Trophoblast cell (in vitro differentiated cells and primary cell): ENCODE measurements at regions not wholly inside any gene's neighbourhood (a gene's known extent, or its start where the extent isn't known, plus 50 kb on each side); places are given as distances from the start of the nearest gene placed in this dataset.
"Not testable (repeated sequence)": the region's sequence is repeated elsewhere in the genome, so short reads cannot be mapped to it uniquely, and the experiment has no call there.

Source experiments
- DNase-seq, 2 donors: peaks; one replicate each; pipeline ENCODE4 v3.0.0-alpha.2; 2016
- H2AFZ ChIP-seq: 2 replicates; pipeline ENCODE4 v1.6.1; 2013; ENCODE audit warnings: low read length, moderate library complexity, mild to moderate bottlenecking; ENCODE audit not compliant: insufficient read depth, poor library complexity
- H2AK5ac ChIP-seq: 2 replicates; pipeline ENCODE4 v1.6.1; 2013; ENCODE audit warnings: mild to moderate bottlenecking, low read length
- H2BK120ac ChIP-seq: 2 replicates; pipeline ENCODE4 v1.6.1; 2013; ENCODE audit warnings: low read length, mild to moderate bottlenecking, moderate library complexity; ENCODE audit not compliant: insufficient read depth, poor library complexity
- H2BK12ac ChIP-seq: 2 replicates; pipeline ENCODE4 v1.6.1; 2013; ENCODE audit warnings: mild to moderate bottlenecking, low read length, moderate library complexity
- H2BK5ac ChIP-seq: 2 replicates; pipeline ENCODE4 v1.6.1; 2013; ENCODE audit warnings: low read length, low read depth, moderate library complexity, mild to moderate bottlenecking; ENCODE audit not compliant: poor library complexity
- H3K14ac ChIP-seq: 2 replicates; pipeline ENCODE4 v1.6.1; 2013; ENCODE audit warnings: mild to moderate bottlenecking, low read length
- H3K18ac ChIP-seq: 2 replicates; pipeline ENCODE4 v1.6.1; 2013; ENCODE audit warnings: mild to moderate bottlenecking, low read length
- H3K23ac ChIP-seq: 2 replicates; pipeline ENCODE4 v1.6.1; 2013; ENCODE audit warnings: low read length
- H3K27ac ChIP-seq: 2 replicates; pipeline ENCODE4 v1.5.1; 2013; ENCODE audit warnings: low read depth, mild to moderate bottlenecking, inconsistent platforms, low read length, moderate library complexity
- H3K27me3 ChIP-seq: 2 replicates; pipeline ENCODE4 v1.6.1; 2013; ENCODE audit warnings: inconsistent platforms, mild to moderate bottlenecking, low read length, moderate library complexity; ENCODE audit not compliant: insufficient read depth
- H3K36me3 ChIP-seq, 2 experiments: 1 replicate in 1 of 2; 2 replicates in 1 of 2; pipeline ENCODE4 v1.6.1; 2013; ENCODE audit warnings: low read length in 2 of 2, mild to moderate bottlenecking in 2 of 2, moderate library complexity in 1 of 2; ENCODE audit not compliant: insufficient read depth in 2 of 2, control insufficient read depth in 1 of 2
- H3K4ac ChIP-seq: 2 replicates; pipeline ENCODE4 v1.6.1; 2013; ENCODE audit warnings: low read depth, mild to moderate bottlenecking, low read length, moderate library complexity
- H3K4me1 ChIP-seq, 2 experiments: 1 replicate in 1 of 2; 2 replicates in 1 of 2; pipeline ENCODE4 v1.6.1; 2013; ENCODE audit warnings: low read length in 2 of 2, mild to moderate bottlenecking in 2 of 2, moderate library complexity in 1 of 2; ENCODE audit not compliant: insufficient read depth in 2 of 2, control insufficient read depth in 1 of 2
- H3K4me2 ChIP-seq: 2 replicates; pipeline ENCODE4 v1.6.1; 2013; ENCODE audit warnings: inconsistent platforms, mild to moderate bottlenecking, low read length, moderate library complexity
- H3K4me3 ChIP-seq: 2 replicates; pipeline ENCODE4 v1.5.1; 2013; ENCODE audit warnings: mild to moderate bottlenecking, low read depth, low read length, inconsistent platforms
- H3K79me1 ChIP-seq: one replicate; pipeline ENCODE4 v1.6.1; 2013; ENCODE audit warnings: low read length
- H3K79me2 ChIP-seq: 2 replicates; pipeline ENCODE4 v1.6.1; 2013; ENCODE audit warnings: low read length, mild to moderate bottlenecking; ENCODE audit not compliant: control insufficient read depth, insufficient read depth, poor library complexity
- H3K9ac ChIP-seq: 2 replicates; pipeline ENCODE4 v1.6.1; 2013; ENCODE audit warnings: mild to moderate bottlenecking, low read length
- H3K9me3 ChIP-seq: 2 replicates; pipeline ENCODE4 v1.6.1; 2013; ENCODE audit warnings: low read depth, mild to moderate bottlenecking, control low read depth, inconsistent platforms, low read length; ENCODE audit not compliant: insufficient read depth
- H4K12ac ChIP-seq: 2 replicates; pipeline ENCODE4 v1.6.1; 2013; ENCODE audit warnings: low read depth, mild to moderate bottlenecking, low read length, moderate library complexity
- H4K8ac ChIP-seq: 2 replicates; pipeline ENCODE4 v1.6.1; 2013; ENCODE audit warnings: low read depth, mild to moderate bottlenecking, low read length, moderate library complexity
- H4K91ac ChIP-seq: one replicate; pipeline ENCODE4 v1.6.1; 2013; ENCODE audit warnings: low read depth, mild to moderate bottlenecking, low read length, moderate library complexity
- WGBS: extraction: QIAGEN DNeasy Blood & Tissue Kit; methylation state at CpG from one replicate; pipeline ENCODE4 v1.1.7; 2013; ENCODE audit warnings: missing lambda C conversion rate; ENCODE audit not compliant: insufficient read length, insufficient coverage; ENCODE audit errors: extremely low coverage; 5-methylcytosine and 5-hydroxymethylcytosine counted together

- no CpG with 5 or more reads among the region's 3 CpGs for WGBS
- Histone ChIP-seq H4K91ac (no peak overlapping the region), H3K18ac (no peak overlapping the region), H3K9me3 (no peaks in the 10 kb centered on the region), H4K12ac (no peak overlapping the region), H3K27me3 (no peaks in the 10 kb centered on the region), H4K8ac (no peak overlapping the region), H3K23ac (no peak overlapping the region), H3K14ac (no peak overlapping the region), H3K4me2 (no peak overlapping the region), H2BK5ac (no peak overlapping the region), H2BK120ac (no peak overlapping the region), H3K4me3 (no peak overlapping the region), H3K36me3 (no peaks in the 10 kb centered on the region), H2AK5ac (no peak overlapping the region), H2BK12ac (no peak overlapping the region), H3K79me1 (no peaks in the 10 kb centered on the region), H2AFZ (no peak overlapping the region), H3K4ac (no peak overlapping the region), H3K9ac (no peak overlapping the region), H3K79me2 (no peaks in the 10 kb centered on the region), H3K4me1 (no peaks in the 10 kb centered on the region), H3K27ac (no peak overlapping the region)
- no peak for DNase-seq
These were observed 163.6 kb upstream of the GRM7 start for GRCh38 chr3:6697285-6697684.

DNA sequence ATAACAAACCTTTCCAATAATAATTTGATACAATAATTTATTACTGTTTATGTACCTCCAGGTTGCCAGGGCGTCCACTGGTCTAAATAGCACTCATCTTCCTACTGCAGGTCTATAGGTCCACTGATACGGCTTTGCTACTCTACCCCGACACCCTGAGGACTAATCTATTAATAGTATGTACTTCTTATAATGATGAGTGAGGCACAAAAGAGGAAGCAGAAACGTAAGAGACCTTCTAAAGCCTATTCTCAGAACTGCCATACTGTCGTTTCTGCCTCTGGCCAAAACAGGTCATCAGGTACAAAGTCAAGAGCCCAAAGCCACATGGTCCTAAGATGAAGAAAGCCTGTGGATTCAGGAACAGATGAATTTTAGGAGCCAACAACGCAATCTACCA, 163.2 kb upstream of the GRM7 start:
- H3K79me1 ChIP-seq = no peaks in the 10 kb centered on the region
- no peaks in the 10 kb centered on the region for H3K36me3 ChIP-seq
- H3K4me1 ChIP-seq = no peaks in the 10 kb centered on the region
- no peak overlapping the region for H3K23ac ChIP-seq
- no peaks in the 10 kb centered on the region for H3K27me3 ChIP-seq
- no peak overlapping the region for H4K91ac ChIP-seq
- no peak for DNase-seq
- H3K4ac ChIP-seq = no peak overlapping the region
- no peak overlapping the region for H2BK5ac ChIP-seq
- H2BK12ac ChIP-seq = no peak overlapping the region
- H3K18ac ChIP-seq = no peak overlapping the region
- no peak overlapping the region for H3K14ac ChIP-seq
- H4K12ac ChIP-seq = no peak overlapping the region
- no peak overlapping the region for H3K9ac ChIP-seq
- no peak overlapping the region for H2BK120ac ChIP-seq
- no peak overlapping the region for H2AFZ ChIP-seq
- no CpG with 5 or more reads among the region's 6 CpGs for WGBS
- H3K79me2 ChIP-seq = no peaks in the 10 kb centered on the region
- no peaks in the 10 kb centered on the region for H3K9me3 ChIP-seq
- H3K27ac ChIP-seq = no peak overlapping the region
- no peak overlapping the region for H3K4me2 ChIP-seq
- H3K4me3 ChIP-seq = no peak overlapping the region
- no peak overlapping the region for H2AK5ac ChIP-seq
- no peak overlapping the region for H4K8ac ChIP-seq

- H3K27ac ChIP-seq, H3K79me1 ChIP-seq, H2BK12ac ChIP-seq, H2AK5ac ChIP-seq, H2AFZ ChIP-seq, H3K4ac ChIP-seq, H3K23ac ChIP-seq, H2BK120ac ChIP-seq, DNase-seq, H3K4me1 ChIP-seq, H3K9me3 ChIP-seq, H4K12ac ChIP-seq, H2BK5ac ChIP-seq, H3K14ac ChIP-seq, H4K8ac ChIP-seq, H3K18ac ChIP-seq, H3K4me2 ChIP-seq, H3K79me2 ChIP-seq, H4K91ac ChIP-seq, H3K9ac ChIP-seq, H3K27me3 ChIP-seq, H3K4me3 ChIP-seq, H3K36me3 ChIP-seq: not testable (repeated sequence)
- no CpG with 5 or more reads among the region's 5 CpGs for WGBS
These were observed 156.1 kb upstream of the GRM7 start for GRCh38 chr3:6704817-6705216.

DNA sequence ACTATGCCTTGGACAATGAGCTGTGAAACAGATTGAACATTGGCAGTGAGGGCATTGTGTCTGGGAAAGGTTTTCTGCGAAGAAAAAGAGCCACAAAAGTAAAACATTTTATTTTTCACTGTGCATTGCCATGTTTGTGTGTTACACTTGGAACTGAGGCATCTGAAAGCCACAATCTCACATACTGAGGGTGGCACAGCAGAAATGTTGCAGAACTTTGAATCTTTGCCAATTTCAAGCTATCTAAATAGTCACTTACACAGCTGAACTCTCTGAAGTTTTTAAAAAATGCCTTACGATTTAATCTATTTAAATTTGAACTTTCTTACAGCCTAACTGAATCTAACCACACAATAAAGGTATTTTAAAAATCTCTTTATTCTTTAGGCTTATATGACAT, 154.1 kb upstream of the GRM7 start:
- Histone ChIP-seq H3K27me3 (no peaks in the 10 kb centered on the region), H2AK5ac (no peak overlapping the region), H3K9ac (no peak overlapping the region), H3K36me3 (no peaks in the 10 kb centered on the region), H3K23ac (no peak overlapping the region), H4K8ac (no peak overlapping the region), H2AFZ (no peak overlapping the region), H3K18ac (no peak overlapping the region), H3K27ac (no peak overlapping the region), H3K4me3 (no peak overlapping the region), H2BK120ac (no peak overlapping the region), H3K79me1 (no peaks in the 10 kb centered on the region), H3K4me2 (no peak overlapping the region), H3K4me1 (no peaks in the 10 kb centered on the region), H4K91ac (no peak overlapping the region), H3K4ac (no peak overlapping the region), H3K79me2 (no peaks in the 10 kb centered on the region), H2BK12ac (no peak overlapping the region), H4K12ac (no peak overlapping the region), H3K14ac (no peak overlapping the region), H2BK5ac (no peak overlapping the region), H3K9me3 (no peaks in the 10 kb centered on the region)
- WGBS = no CpG with 5 or more reads among the region's 2 CpGs
- DNase-seq = no peak
